SK-N-SH (cell line): ENCODE measurements at regions not wholly inside any gene's neighbourhood (a gene's known extent, or its start where the extent isn't known, plus 50 kb on each side); places are given as distances from the start of the nearest gene placed in this dataset.

Source experiments
- CTCF ChIA-PET: fragments of 300-600, 350-600 bp; formaldehyde crosslinking; extraction: SDS; loops from one replicate; lab custom pipeline; 2021; lab: Yijun Ruan, JAX
- POLR2A ChIA-PET: fragments of 350-600 bp; sonication (Branson Sonifier 250); formaldehyde crosslinking; extraction: SDS; loops from one replicate; lab custom pipeline; 2020; ENCODE audit warnings: antibody characterized with exemption, inconsistent platforms; lab: Yijun Ruan, JAX
- DNase-seq: peaks from one replicate; pipeline ENCODE4 v3.0.0; 2012
- H2AFZ ChIP-seq: fragments of 200-600 bp; sonication (generic); 2 replicates; pipeline ENCODE4 v1.8.1; 2016; ENCODE audit warnings: antibody characterized with exemption, mild to moderate bottlenecking, low read depth
- H3F3A ChIP-seq: fragments of 200-600 bp; sonication (generic); replicated peaks from 2 replicates; pipeline ENCODE3; 2016; ENCODE audit warnings: antibody characterized with exemption, mild to moderate bottlenecking; ENCODE audit not compliant: insufficient read depth
- H3K27ac ChIP-seq, 2 experiments: fragments of 200-500 bp in 1 of 2; fragments of 200-600 bp in 1 of 2; sonication (Bioruptor generic) in 1 of 2; sonication (generic), shearing (Covaris generic) in 1 of 2; 2 replicates each; pipeline versions ENCODE4 v1.5.1 to v1.6.1; 2014 to 2016; ENCODE audit warnings: low read depth in 2 of 2, inconsistent platforms in 1 of 2, low read length in 1 of 2, mild to moderate bottlenecking in 1 of 2, mixed read lengths in 1 of 2
- H3K27me3 ChIP-seq: fragments of 200-600 bp; sonication (generic), shearing (Covaris generic); 2 replicates; pipeline ENCODE4 v1.6.1; 2016; ENCODE audit warnings: mixed run types; ENCODE audit not compliant: insufficient read depth
- H3K36me3 ChIP-seq, 2 experiments: fragments of 200-500 bp in 1 of 2; fragments of 200-600 bp in 1 of 2; sonication (Bioruptor generic) in 1 of 2; sonication (generic) in 1 of 2; replicated peaks in 1 of 2; 2 replicates each; pipeline versions ENCODE3 to v1.5.1; 2014 to 2016; ENCODE audit warnings: low read length in 1 of 2, mild to moderate bottlenecking in 1 of 2; ENCODE audit not compliant: insufficient read depth in 2 of 2, control insufficient read depth in 1 of 2
- H3K4me1 ChIP-seq, 2 experiments: fragments of 200-500 bp in 1 of 2; fragments of 200-600 bp in 1 of 2; sonication (Bioruptor generic) in 1 of 2; sonication (generic), shearing (Covaris generic) in 1 of 2; 2 replicates each; pipeline versions ENCODE4 v1.5.1 to v1.6.1; 2014 to 2016; ENCODE audit warnings: low read depth in 1 of 2, low read length in 1 of 2, mixed run types in 1 of 2; ENCODE audit not compliant: insufficient read depth in 2 of 2, control insufficient read depth in 1 of 2
- H3K4me2 ChIP-seq: fragments of 200-600 bp; sonication (generic), shearing (Covaris generic); 2 replicates; pipeline ENCODE4 v1.6.1; 2017; ENCODE audit warnings: mixed run types
- H3K4me3 ChIP-seq, 2 experiments: fragments of 200-500 bp in 1 of 2; fragments of 200-600 bp in 1 of 2; sonication (Bioruptor generic) in 1 of 2; sonication (generic), shearing (Covaris generic) in 1 of 2; 2 replicates each; pipeline versions ENCODE4 v1.5.1 to v1.8.1; 2014 to 2016; ENCODE audit warnings: low read depth in 2 of 2, inconsistent platforms in 1 of 2, low read length in 1 of 2, mild to moderate bottlenecking in 1 of 2, mixed read lengths in 1 of 2, moderate library complexity in 1 of 2
- H3K79me2 ChIP-seq: fragments of 200-600 bp; sonication (generic); 2 replicates; pipeline ENCODE4 v1.8.1; 2017; ENCODE audit warnings: mild to moderate bottlenecking; ENCODE audit not compliant: insufficient read depth
- H3K9ac ChIP-seq: fragments of 200-600 bp; sonication (generic); 2 replicates; pipeline ENCODE4 v1.6.1; 2017; ENCODE audit warnings: mixed run types
- H3K9me2 ChIP-seq: fragments of 200-600 bp; sonication (generic); 2 replicates; pipeline ENCODE4 v1.6.1; 2017; ENCODE audit warnings: mixed run types
- H3K9me3 ChIP-seq: fragments of 200-600 bp; sonication (generic); 2 replicates; pipeline ENCODE4 v1.6.1; 2017; ENCODE audit warnings: mixed run types, mild to moderate bottlenecking, moderate library complexity
- H4K20me1 ChIP-seq: fragments of 200-600 bp; sonication (generic); 2 replicates; pipeline ENCODE4 v1.6.1; 2017; ENCODE audit warnings: mild to moderate bottlenecking, mixed run types; ENCODE audit not compliant: insufficient read depth
- EP300 ChIP-seq, 2 experiments: IDR thresholded peaks; 2 replicates each; pipeline versions ENCODE4 v1.4.0 to v1.6.1; 2012; ENCODE audit warnings: borderline replicate concordance in 1 of 2, low read depth in 1 of 2, low read length in 1 of 2
- FOXM1 ChIP-seq: IDR thresholded peaks from 2 replicates; pipeline ENCODE4 v1.4.0; 2012; ENCODE audit warnings: low read depth, mild to moderate bottlenecking
- GABPA ChIP-seq: IDR thresholded peaks from 2 replicates; pipeline ENCODE4 v1.4.0; 2012; ENCODE audit warnings: low read depth, mild to moderate bottlenecking
- GATA2 ChIP-seq: sonication (generic); formaldehyde crosslinking; IDR thresholded peaks from 2 replicates; pipeline ENCODE4 v1.5.0; 2020; ENCODE audit warnings: mild to moderate bottlenecking, missing genetic modification reagents
- JUND ChIP-seq: IDR thresholded peaks from 2 replicates; pipeline ENCODE4 v1.4.0; 2012
- MEF2A ChIP-seq: IDR thresholded peaks from 2 replicates; pipeline ENCODE4 v1.4.0; 2012; ENCODE audit warnings: low read depth, borderline replicate concordance
- MXI1 ChIP-seq: IDR thresholded peaks from 2 replicates; pipeline ENCODE4 v1.6.1; 2012; ENCODE audit warnings: mild to moderate bottlenecking, low read depth, low read length, improper control_type of control experiment
- NFIC ChIP-seq: IDR thresholded peaks from 2 replicates; pipeline ENCODE4 v1.4.0; 2012; ENCODE audit warnings: borderline replicate concordance
- RAD21 ChIP-seq: IDR thresholded peaks from 2 replicates; pipeline ENCODE4 v1.6.1; 2012; ENCODE audit warnings: mild to moderate bottlenecking, low read length
- RCOR1 ChIP-seq: fragments of 150-350 bp; IDR thresholded peaks from 2 replicates; pipeline ENCODE4 v1.6.1; 2017; ENCODE audit warnings: antibody characterized with exemption, low read length
- RFX5 ChIP-seq: IDR thresholded peaks from 2 replicates; pipeline ENCODE4 v1.6.1; 2012; ENCODE audit warnings: mild to moderate bottlenecking, improper control_type of control experiment, low read length
- RXRA ChIP-seq: IDR thresholded peaks from 2 replicates; pipeline ENCODE4 v1.4.0; 2012; ENCODE audit warnings: low read depth, mild to moderate bottlenecking, borderline replicate concordance
- SIN3A ChIP-seq: IDR thresholded peaks from 2 replicates; pipeline ENCODE4 v1.6.1; 2012; ENCODE audit warnings: low read depth, mild to moderate bottlenecking, low read length, moderate library complexity, borderline replicate concordance
- SMC3 ChIP-seq: IDR thresholded peaks from 2 replicates; pipeline ENCODE4 v1.6.1; 2012; ENCODE audit warnings: low read depth, low read length, improper control_type of control experiment
- TCF12 ChIP-seq: IDR thresholded peaks from 2 replicates; pipeline ENCODE4 v1.4.0; 2012
- TEAD4 ChIP-seq: IDR thresholded peaks from 2 replicates; pipeline ENCODE4 v1.4.0; 2012; ENCODE audit warnings: mild to moderate bottlenecking, borderline replicate concordance; ENCODE audit not compliant: insufficient read depth
- YY1 ChIP-seq: IDR thresholded peaks from 2 replicates; pipeline ENCODE4 v1.4.0; 2012; ENCODE audit warnings: low read depth, mild to moderate bottlenecking
- WGBS: methylation state at CpG from one replicate; pipeline ENCODE4 v1.1.6; 2017; ENCODE audit warnings: low lambda C conversion rate; 5-methylcytosine and 5-hydroxymethylcytosine counted together
- TF ChIP-seq, protein P1 (sequence below): IDR thresholded peaks from 2 replicates; pipeline ENCODE4 v1.4.0; 2012; ENCODE audit warnings: low read depth, borderline replicate concordance
- TF ChIP-seq, protein P2 (sequence below): fragments of 150-350 bp; IDR thresholded peaks from 2 replicates; pipeline ENCODE4 v1.6.1; 2017; ENCODE audit warnings: antibody characterized with exemption, low read length, low read depth, borderline replicate concordance
- TF ChIP-seq, protein P3 (sequence below): fragments of 150-350 bp; IDR thresholded peaks from 2 replicates; pipeline ENCODE4 v1.6.1; 2016; ENCODE audit warnings: mild to moderate bottlenecking, low read depth, low read length
- TF ChIP-seq, protein P4 (sequence below): IDR thresholded peaks from 2 replicates; pipeline ENCODE4; 2012

DNA sequence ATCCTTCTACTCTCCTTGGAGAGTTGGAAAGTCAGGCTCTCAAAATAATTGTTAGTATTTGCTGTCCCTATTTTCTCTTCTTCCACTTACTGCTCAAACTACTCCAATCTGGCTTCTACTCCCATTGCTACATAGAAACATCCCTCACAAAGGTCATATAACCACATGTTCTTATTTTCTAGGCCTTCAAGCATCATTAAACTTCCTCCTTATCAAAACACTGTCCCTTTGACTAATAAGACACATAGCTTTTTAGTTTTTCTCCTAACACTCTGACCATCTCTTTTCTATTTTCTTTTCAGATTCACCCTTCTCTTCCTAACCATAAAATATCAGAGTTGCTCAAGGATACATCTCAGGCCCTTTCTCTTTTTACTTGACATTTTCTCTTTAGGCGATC, 148.3 kb downstream of the MBD2 start:
- Histone ChIP-seq H2AFZ (no peak overlapping the region), H3K9me2 (no peaks in the 10 kb centered on the region), H3K27me3 (no peaks in the 10 kb centered on the region), H3K27ac (no peak overlapping the region), H3K36me3 (no peaks in the 10 kb centered on the region), H3K4me2 (no peak overlapping the region), H3K9me3 (no peaks in the 10 kb centered on the region), H3K9ac (no peak overlapping the region), H3K4me1 (no peaks in the 10 kb centered on the region), H3K79me2 (no peaks in the 10 kb centered on the region), H3K4me3 (no peak overlapping the region), H4K20me1 (no peaks in the 10 kb centered on the region), H3F3A (no peaks in the 10 kb centered on the region)
- whole genome bisulfite sequencing = 53% methylated on average over 1 of the region's 1 CpG
- TF ChIP-seq TEAD4 (no peak), MXI1 (no peak), EP300 (IDR thresholded peaks at IDR 0.05; ENCODE audit: borderline replicate concordance in 1 of 2, low read depth in 1 of 2, low read length in 1 of 2) (no peak), NFIC (no peak), GABPA (no peak), JUND (no peak), YY1 (no peak), RAD21 (no peak), FOXM1 (no peak), RFX5 (no peak), RXRA (no peak), TCF12 (no peak), MEF2A (no peak), RCOR1 (no peak), GATA2 (CRISPR knock-in tag) (no peak), SMC3 (no peak), SIN3A (no peak)
- TF ChIP-seq, protein P1, sequence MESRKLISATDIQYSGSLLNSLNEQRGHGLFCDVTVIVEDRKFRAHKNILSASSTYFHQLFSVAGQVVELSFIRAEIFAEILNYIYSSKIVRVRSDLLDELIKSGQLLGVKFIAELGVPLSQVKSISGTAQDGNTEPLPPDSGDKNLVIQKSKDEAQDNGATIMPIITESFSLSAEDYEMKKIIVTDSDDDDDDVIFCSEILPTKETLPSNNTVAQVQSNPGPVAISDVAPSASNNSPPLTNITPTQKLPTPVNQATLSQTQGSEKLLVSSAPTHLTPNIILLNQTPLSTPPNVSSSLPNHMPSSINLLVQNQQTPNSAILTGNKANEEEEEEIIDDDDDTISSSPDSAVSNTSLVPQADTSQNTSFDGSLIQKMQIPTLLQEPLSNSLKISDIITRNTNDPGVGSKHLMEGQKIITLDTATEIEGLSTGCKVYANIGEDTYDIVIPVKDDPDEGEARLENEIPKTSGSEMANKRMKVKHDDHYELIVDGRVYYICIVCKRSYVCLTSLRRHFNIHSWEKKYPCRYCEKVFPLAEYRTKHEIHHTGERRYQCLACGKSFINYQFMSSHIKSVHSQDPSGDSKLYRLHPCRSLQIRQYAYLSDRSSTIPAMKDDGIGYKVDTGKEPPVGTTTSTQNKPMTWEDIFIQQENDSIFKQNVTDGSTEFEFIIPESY = no peak
- TF ChIP-seq, protein P2, sequence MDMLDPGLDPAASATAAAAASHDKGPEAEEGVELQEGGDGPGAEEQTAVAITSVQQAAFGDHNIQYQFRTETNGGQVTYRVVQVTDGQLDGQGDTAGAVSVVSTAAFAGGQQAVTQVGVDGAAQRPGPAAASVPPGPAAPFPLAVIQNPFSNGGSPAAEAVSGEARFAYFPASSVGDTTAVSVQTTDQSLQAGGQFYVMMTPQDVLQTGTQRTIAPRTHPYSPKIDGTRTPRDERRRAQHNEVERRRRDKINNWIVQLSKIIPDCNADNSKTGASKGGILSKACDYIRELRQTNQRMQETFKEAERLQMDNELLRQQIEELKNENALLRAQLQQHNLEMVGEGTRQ = no peak
- POLR2A ChIA-PET = no interaction called here
- DNase-seq = no peak
- CTCF ChIA-PET = no interaction called here

DNA sequence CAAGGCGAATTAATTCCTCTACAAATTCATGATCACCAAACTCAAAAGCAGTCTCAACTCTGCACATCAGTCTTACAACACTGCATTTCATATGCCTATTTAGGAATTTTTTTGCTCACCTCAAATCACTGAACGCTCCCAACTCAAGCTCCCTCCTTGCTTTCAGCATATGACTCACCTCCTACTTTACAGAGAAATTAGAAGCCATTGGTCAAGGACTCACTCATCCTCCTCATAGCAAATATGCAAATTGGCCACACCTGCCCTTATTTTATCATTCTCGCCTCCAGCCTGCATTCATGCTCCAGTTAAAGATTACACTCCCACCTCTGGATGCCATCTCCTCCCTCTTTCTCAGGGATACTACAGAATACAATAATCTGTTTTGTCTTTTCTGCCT, 148.8 kb downstream of the MBD2 start:
- no peaks in the 10 kb centered on the region for H3K79me2 ChIP-seq
- H3K4me3 ChIP-seq = no peak overlapping the region
- POLR2A ChIA-PET = no interaction called here
- H2AFZ ChIP-seq = no peak overlapping the region
- H3F3A ChIP-seq = no peaks in the 10 kb centered on the region
- H4K20me1 ChIP-seq = no peaks in the 10 kb centered on the region
- no peaks in the 10 kb centered on the region for H3K27me3 ChIP-seq
- no peak overlapping the region for H3K4me2 ChIP-seq
- H3K9me2 ChIP-seq = no peaks in the 10 kb centered on the region
- no peaks in the 10 kb centered on the region for H3K9me3 ChIP-seq
- DNase-seq = no peak
- H3K36me3 ChIP-seq = no peaks in the 10 kb centered on the region
- H3K9ac ChIP-seq = no peak overlapping the region
- no peak overlapping the region for H3K27ac ChIP-seq
- H3K4me1 ChIP-seq = no peaks in the 10 kb centered on the region
- CTCF ChIA-PET = interaction anchor here (0.6 to 0.9 kb wide), 2 partner anchors 10 to 1756 kb away, joined by 3 read pairs; no protein-coding TSS in a partner anchor
- WGBS = 32% methylated on average over 3 of the region's 3 CpGs
- TF ChIP-seq, protein P3, sequence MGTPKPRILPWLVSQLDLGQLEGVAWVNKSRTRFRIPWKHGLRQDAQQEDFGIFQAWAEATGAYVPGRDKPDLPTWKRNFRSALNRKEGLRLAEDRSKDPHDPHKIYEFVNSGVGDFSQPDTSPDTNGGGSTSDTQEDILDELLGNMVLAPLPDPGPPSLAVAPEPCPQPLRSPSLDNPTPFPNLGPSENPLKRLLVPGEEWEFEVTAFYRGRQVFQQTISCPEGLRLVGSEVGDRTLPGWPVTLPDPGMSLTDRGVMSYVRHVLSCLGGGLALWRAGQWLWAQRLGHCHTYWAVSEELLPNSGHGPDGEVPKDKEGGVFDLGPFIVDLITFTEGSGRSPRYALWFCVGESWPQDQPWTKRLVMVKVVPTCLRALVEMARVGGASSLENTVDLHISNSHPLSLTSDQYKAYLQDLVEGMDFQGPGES = no peak
- no peak for TF ChIP-seq SMC3
- TF ChIP-seq, protein P2 = no peak
- no peak for TF ChIP-seq NFIC
- TF ChIP-seq TCF12 = no peak
- TF ChIP-seq, protein P4, sequence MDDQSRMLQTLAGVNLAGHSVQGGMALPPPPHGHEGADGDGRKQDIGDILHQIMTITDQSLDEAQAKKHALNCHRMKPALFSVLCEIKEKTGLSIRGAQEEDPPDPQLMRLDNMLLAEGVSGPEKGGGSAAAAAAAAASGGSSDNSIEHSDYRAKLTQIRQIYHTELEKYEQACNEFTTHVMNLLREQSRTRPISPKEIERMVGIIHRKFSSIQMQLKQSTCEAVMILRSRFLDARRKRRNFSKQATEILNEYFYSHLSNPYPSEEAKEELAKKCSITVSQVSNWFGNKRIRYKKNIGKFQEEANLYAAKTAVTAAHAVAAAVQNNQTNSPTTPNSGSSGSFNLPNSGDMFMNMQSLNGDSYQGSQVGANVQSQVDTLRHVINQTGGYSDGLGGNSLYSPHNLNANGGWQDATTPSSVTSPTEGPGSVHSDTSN = no peak
- no peak for TF ChIP-seq JUND
- no peak for TF ChIP-seq RFX5
- TF ChIP-seq GABPA = no peak
- no peak for TF ChIP-seq YY1
- TF ChIP-seq, protein P1 = no peak
